DMS153 treated with DMSO at 0.1 percent for 48 hours (cell line): ENCODE measurements at regions not wholly inside any gene's neighbourhood (a gene's known extent, or its start where the extent isn't known, plus 50 kb on each side); places are given as distances from the start of the nearest gene placed in this dataset.
"Not testable (repeated sequence)": the region's sequence is repeated elsewhere in the genome, so short reads cannot be mapped to it uniquely, and the experiment has no call there.

ENCODE experiments used
- DNase-seq: peaks from one replicate; lab custom pipeline; 2025; ENCODE audit not compliant: unreplicated experiment; lab: John Stamatoyannopoulos, UW

GRCh38 chr6:49118478-49118877 is 344.6 kb downstream of the MMUT start:
- no peak for DNase-seq

- DNase-seq = no peak
Measured at GRCh38 chr6:49110916-49111315, 352.1 kb downstream of the MMUT start.

GRCh38 chr6:49097664-49098063 is 365.4 kb downstream of the MMUT start:
- not testable (repeated sequence) for DNase-seq

DNA sequence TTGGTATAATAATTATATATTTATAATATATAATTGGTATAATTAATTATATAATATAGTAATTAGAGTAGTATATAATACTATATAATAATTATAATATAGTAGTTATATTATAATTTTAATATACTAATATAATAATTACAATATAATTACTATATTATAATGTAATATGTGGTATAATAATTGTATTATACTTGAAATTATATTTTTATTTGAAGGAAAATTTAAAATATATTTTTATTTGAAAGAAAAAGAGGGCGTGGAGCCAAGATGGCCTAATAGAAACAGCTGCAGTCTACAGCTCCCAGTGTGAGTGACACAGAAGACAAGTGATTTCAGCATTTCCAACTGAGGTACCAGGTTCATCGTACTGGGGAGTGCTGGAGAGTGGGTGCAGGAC is 365.9 kb downstream of the MMUT start:
- DNase-seq = no peak

DNA sequence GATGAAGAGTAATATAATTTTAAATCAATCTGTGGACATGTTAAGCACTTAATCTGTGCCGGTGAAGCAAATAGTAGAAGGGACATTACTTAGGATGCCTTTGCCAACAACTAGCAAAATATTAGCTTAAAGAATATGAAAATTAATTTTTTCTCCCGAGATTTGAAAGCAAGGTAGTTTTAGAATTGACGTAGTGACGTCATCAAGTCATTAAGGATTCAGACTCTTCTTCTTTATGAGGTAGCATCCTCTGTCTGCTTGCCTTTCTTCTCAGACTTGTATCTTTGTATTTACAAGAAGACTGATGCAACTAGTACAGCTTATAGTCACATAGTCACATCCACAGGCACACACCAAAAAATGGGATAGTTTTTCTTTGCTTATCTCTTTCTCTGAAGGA is 374.4 kb downstream of the MMUT start:
- DNase-seq = no peak

- no peak for DNase-seq
Measured at GRCh38 chr6:49087369-49087768, 375.7 kb downstream of the MMUT start.

DNA sequence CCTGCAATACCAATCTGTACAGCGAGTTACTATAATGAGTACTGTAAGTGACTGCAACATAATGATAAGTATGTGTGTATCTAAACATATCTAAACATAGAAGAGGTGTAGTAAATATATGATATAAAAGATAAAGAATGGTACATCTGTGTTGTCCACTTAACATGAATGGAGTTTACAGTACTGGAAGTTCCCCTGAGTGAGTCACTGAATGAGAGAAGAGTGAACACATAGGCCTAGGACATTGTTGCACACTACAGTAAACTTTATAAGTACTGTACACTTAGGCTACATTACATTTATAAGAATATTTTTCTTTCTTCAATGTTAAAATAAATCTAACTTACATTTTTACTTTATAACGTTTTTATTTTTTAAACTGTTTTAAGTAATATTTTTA is 380.4 kb downstream of the MMUT start:
- DNase-seq = no peak

- DNase-seq = no peak
Measured at GRCh38 chr6:49072885-49073620, 390.0 kb downstream of the MMUT start.

DNA sequence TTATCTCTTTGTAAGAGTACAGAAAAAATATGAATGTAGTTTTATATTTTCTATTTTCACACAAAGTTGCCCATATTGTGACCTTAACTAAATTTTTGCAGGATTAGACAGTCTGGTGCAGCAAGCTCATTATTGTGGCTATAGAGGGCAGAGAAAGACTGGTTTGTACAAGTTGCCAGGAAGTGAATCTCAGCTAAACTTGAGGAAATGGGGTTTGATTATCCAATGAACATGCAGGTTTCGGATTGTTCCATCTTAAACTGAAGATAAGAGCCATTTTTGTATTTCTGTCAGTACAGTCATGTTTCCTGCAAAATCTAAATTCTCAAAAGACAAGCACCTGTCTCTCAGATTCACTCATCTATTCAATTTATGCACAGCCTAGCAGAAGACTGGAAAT is 390.9 kb downstream of the MMUT start:
- no peak for DNase-seq

DNA sequence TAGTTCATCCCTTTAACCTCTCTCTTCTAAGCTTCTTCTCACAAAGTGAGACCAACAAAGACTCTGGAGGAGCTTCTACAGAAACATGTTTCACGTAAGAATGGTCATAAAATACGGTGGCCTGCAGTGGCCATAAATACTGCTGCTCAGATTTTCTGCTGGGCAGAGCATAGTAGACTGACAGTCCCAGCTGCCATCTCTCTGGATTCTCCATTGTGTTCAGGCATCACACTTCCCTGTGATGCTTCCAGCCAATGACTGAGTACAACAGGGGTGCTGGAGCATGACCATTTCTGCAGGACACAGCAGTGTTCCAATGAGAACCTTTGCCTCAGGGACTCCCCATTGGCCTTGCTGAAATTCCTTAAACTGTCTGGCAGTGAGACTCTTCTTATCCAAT is 392.6 kb downstream of the MMUT start:
- DNase-seq = no peak

DNA sequence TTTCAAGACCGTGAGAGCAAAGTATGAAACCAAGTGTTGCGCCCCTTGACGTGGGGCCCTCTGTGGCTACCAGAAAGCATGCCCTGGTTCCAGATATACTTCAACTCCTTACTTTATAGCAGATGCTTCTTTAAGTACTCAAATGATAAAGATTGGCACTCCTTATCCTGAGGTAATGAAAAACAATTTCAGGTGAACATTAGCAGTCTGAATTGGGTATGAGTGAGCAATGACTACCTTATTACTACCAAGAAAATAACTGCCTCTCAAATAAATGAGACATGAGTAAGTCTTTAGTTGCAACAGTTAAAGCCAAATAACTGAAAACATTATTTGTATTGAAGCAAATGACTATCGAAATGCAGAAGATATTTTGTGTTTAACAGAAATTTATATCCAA is 408.7 kb downstream of the MMUT start:
- DNase-seq = no peak

- no peak for DNase-seq
Measured at GRCh38 chr6:49052901-49053300, 410.2 kb downstream of the MMUT start.

DNA sequence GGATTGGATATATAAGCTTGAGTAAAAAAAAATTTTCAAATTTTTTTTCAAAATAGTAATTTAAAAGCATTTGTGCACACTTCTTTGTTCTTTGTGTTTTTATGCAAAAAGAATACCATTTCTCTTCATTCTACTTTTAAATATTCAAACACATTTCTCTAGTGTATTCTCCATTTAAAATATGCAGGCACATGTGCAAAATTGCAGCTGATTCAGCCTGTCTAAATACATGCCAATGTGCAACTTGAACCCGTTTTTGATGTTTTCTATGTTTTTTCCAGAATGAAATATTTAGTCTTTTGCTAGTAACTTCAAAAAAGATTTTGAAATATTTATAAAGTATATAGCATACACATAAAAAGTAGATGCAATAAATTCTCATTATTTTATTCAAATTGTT is 411.8 kb downstream of the MMUT start:
- DNase-seq = no peak

DNA sequence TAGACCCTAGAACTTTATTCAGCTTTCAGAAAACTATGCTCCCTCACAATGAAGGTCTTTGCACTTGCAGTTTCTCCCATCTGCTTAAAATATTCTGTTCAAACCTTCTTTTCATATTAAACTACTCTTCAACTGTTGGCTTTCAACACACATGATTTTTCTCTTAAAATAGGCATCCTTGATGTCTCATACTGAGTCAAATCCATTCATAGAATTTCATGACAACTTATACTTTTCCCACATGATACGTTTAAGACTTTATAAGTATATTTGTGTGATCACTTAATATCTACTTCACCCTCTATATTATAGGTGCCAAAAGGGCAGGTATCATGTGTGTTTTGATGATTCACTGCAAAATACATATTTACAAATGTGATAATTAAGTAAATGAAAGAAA is 412.5 kb downstream of the MMUT start:
- no peak for DNase-seq

DNA sequence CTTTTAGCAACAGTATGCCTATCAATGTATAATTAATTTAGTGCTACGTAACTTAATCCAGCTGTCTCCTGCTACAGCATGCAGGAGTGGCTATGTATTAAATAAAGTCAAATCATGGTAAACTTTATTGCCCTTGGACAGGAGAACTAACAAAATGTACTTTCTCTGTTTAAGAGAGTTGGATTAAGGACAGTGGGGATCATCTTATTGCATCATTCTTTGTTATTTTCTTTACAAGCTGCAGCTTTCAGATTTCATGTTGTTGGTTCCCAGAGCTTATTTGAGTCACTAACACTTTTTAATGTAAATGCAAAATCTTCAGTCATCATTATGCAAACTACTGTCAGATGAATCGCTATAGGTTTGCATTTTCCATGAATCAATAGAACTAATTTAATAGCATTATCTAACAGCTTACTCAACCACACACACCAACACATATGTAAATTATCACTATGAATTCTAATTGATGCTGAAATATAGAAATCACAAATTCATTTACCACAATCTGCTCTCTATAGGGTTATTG is 424.7 kb downstream of the MMUT start:
- DNase-seq = no peak

- DNase-seq = no peak
Measured at GRCh38 chr6:49030251-49031020, 432.6 kb downstream of the MMUT start.

DNA sequence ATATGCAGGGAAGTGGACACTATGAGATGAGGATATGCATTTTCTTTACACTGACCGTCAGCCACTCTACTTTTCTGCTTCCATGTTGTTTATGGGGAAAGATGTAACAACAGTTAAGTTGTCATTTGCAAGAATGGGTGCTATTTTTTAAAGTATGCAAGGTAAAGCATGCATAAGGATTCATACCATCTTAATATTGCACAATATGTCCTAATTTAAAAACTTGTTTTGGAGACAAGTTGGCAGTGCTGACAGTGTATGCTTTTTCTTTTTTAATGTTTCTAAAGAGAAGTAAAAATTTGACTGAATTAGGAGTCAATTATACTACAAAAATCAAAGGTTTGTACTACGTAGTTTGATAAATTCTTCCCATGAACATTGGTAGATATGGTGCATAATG is 435.4 kb downstream of the MMUT start:
- DNase-seq = no peak

- DNase-seq = no peak
Measured at GRCh38 chr6:49025273-49026240, 437.5 kb downstream of the MMUT start.

GRCh38 chr6:49004801-49005200 is 458.3 kb downstream of the MMUT start:
- no peak for DNase-seq

DNA sequence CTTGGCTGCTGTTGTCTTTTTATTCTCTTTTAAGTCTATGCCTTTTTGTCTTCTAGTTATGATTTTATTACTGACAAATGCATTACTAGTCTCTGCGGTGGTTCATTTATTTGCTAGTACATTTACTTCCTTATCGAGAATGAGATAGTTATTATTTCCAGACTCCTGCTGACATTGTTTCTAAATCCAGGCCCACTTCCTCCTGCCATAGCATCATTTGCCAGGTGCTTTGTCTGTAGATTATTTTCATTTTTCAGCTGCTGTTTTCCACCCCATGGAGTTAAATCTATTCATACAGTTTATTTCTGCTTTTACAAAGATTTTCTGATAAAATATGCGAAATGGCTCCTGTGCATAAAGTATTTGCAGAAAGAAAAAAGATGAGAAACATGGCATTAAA is 459.7 kb downstream of the MMUT start:
- peak; percentile 84 for DNase-seq

- no peak for DNase-seq
Measured at GRCh38 chr6:49001856-49002541, 461.1 kb downstream of the MMUT start.
